ENCODE measurements at regions not wholly inside any gene's neighbourhood (a gene's known extent, or its start where the extent isn't known, plus 50 kb on each side); places are given as distances from the start of the nearest gene placed in this dataset.

DNA sequence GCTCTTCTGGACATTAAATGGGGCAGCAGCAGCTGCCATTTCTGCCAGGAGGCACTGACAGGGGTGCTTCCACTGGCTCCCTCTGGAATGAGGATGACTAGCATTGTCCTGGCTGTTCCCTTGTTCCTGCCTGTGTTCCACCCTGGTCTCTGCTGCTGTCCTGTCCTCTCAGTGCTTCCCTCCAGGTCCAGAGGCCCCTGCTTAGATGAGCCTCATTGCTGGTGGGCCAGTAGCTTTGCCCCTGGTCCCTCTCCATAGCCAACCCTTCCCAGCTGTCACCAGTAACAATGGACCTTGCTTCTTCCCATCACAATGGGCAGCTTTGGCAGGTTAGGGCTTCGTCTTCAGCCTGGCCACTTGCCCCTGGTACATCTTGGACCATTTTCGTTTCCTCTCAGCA, 561.1 kb downstream of the TCERG1L start:
- DNase-seq, result peak in 1 of 2 donors; percentile 1
- intact Hi-C loops (cut with DNase I; ENCODE audit: low total_unique reads), result no loop called here
- no peak for TF ChIP-seq POLR2A (IDR thresholded peaks at IDR 0.05)
- TF ChIP-seq, protein P1, sequence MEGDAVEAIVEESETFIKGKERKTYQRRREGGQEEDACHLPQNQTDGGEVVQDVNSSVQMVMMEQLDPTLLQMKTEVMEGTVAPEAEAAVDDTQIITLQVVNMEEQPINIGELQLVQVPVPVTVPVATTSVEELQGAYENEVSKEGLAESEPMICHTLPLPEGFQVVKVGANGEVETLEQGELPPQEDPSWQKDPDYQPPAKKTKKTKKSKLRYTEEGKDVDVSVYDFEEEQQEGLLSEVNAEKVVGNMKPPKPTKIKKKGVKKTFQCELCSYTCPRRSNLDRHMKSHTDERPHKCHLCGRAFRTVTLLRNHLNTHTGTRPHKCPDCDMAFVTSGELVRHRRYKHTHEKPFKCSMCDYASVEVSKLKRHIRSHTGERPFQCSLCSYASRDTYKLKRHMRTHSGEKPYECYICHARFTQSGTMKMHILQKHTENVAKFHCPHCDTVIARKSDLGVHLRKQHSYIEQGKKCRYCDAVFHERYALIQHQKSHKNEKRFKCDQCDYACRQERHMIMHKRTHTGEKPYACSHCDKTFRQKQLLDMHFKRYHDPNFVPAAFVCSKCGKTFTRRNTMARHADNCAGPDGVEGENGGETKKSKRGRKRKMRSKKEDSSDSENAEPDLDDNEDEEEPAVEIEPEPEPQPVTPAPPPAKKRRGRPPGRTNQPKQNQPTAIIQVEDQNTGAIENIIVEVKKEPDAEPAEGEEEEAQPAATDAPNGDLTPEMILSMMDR (IDR thresholded peaks at IDR 0.05), result no peak

GRCh38 chr10:130751106-130751840, 560.2 kb downstream of the TCERG1L start:
- no peaks in the 10 kb centered on the region for H3K36me3 ChIP-seq
- intact Hi-C loops (cut with DNase I; ENCODE audit: low total_unique reads), result no loop called here

More for the DNA sequence above, 561.1 kb downstream of the TCERG1L start:
- Histone ChIP-seq H3K4me1 (no peaks in the 10 kb centered on the region), H3K36me3 (no peaks in the 10 kb centered on the region), H3K9me3 (no peaks in the 10 kb centered on the region), H3K4me3 (no peak overlapping the region), H3K27ac (no peak overlapping the region), H3K27me3 (no peaks in the 10 kb centered on the region)

DNA sequence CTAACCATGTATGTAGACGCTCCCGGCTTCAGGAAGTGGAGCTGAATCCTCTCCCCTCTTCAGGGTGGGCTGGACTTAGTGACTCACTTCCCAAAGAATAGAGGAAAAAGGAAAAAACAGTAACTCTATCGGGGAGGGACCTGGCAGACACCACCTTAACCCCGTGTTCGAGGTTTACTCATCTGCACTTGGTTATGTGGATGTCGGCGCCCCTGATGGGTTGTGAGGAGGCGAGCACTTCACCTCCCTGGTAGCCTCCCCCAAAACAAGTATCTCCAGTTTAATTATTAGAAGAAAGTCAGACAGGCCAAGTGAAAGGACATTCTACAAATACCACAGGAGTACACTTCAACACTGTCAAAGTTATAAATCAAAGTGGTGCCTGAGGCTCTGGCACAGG, 559.7 kb downstream of the TCERG1L start:
- no peaks in the 10 kb centered on the region for H3K4me1 ChIP-seq
- no peaks in the 10 kb centered on the region for H3K27me3 ChIP-seq
- intact Hi-C loops (cut with DNase I; ENCODE audit: low total_unique reads), result no loop called here
- no peak overlapping the region for H3K27ac ChIP-seq
- peak in 1 of 2 donors; percentile 1 for DNase-seq
- no peak overlapping the region for H3K4me3 ChIP-seq
- TF ChIP-seq, protein P1 (IDR thresholded peaks at IDR 0.05), result no peak
- TF ChIP-seq POLR2A (IDR thresholded peaks at IDR 0.05), result no peak
- no peaks in the 10 kb centered on the region for H3K9me3 ChIP-seq
- no peaks in the 10 kb centered on the region for H3K36me3 ChIP-seq

More at GRCh38 chr10:130751106-130751840, 560.2 kb downstream of the TCERG1L start:
- Histone ChIP-seq H3K27ac (no peak overlapping the region), H3K4me1 (no peaks in the 10 kb centered on the region), H3K4me3 (no peak overlapping the region), H3K9me3 (no peaks in the 10 kb centered on the region), H3K27me3 (no peaks in the 10 kb centered on the region)
- DNase-seq, result peak in 1 of 2 donors; percentile 7
- TF ChIP-seq, protein P1 (IDR thresholded peaks at IDR 0.05), result no peak
- no peak for TF ChIP-seq POLR2A (IDR thresholded peaks at IDR 0.05)

- no peaks in the 10 kb centered on the region for H3K27me3 ChIP-seq
- H3K9me3 ChIP-seq, result no peaks in the 10 kb centered on the region
- H3K4me3 ChIP-seq, result no peak overlapping the region
- no peaks in the 10 kb centered on the region for H3K36me3 ChIP-seq
- no peak for DNase-seq
- TF ChIP-seq, protein P1 (IDR thresholded peaks at IDR 0.05), result no peak
- no peak for TF ChIP-seq POLR2A (IDR thresholded peaks at IDR 0.05)
- intact Hi-C loops (cut with DNase I; ENCODE audit: low total_unique reads), result no loop called here
- no peaks in the 10 kb centered on the region for H3K4me1 ChIP-seq
- no peak overlapping the region for H3K27ac ChIP-seq
Measured at GRCh38 chr10:130756651-130757050, 554.9 kb downstream of the TCERG1L start.

DNA sequence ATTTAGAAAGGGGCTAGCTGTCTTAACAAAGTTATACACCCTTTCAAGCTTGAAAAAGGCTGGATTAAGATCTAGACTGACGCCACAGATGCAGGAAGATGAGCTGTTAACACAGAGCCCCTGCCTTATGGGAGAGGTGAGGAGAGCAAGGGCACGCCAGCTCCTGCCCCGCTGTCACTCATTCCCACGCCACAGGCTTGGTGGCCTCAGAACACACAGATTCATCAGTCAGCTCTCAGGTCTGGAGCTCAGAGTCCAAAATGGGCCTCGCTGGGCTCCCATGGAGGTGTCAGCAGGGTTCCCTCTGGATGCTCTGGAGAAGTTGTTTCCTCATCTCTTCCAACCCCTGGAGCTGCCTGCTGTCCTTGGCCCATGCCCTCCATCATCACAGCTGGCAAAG, 554.2 kb downstream of the TCERG1L start:
- Histone ChIP-seq H3K4me1 (no peaks in the 10 kb centered on the region), H3K4me3 (no peak overlapping the region), H3K9me3 (no peaks in the 10 kb centered on the region), H3K36me3 (no peaks in the 10 kb centered on the region), H3K27ac (no peak overlapping the region), H3K27me3 (no peaks in the 10 kb centered on the region)
- DNase-seq, result no peak
- TF ChIP-seq, protein P1 (IDR thresholded peaks at IDR 0.05), result no peak
- TF ChIP-seq POLR2A (IDR thresholded peaks at IDR 0.05), result no peak
- intact Hi-C loops (cut with DNase I; ENCODE audit: low total_unique reads), result no loop called here
